HG03135 (cell line): ENCODE measurements at regions not wholly inside any gene's neighbourhood (a gene's known extent, or its start where the extent isn't known, plus 50 kb on each side); places are given as distances from the start of the nearest gene placed in this dataset.

Experiments
- ATAC-seq: cut with Tn5 transposase; IDR thresholded peaks from one replicate; pipeline ENCODE4 v1.9.1; 2021; ENCODE audit warnings: mild to moderate bottlenecking, moderate library complexity; ENCODE audit not compliant: unreplicated experiment

DNA sequence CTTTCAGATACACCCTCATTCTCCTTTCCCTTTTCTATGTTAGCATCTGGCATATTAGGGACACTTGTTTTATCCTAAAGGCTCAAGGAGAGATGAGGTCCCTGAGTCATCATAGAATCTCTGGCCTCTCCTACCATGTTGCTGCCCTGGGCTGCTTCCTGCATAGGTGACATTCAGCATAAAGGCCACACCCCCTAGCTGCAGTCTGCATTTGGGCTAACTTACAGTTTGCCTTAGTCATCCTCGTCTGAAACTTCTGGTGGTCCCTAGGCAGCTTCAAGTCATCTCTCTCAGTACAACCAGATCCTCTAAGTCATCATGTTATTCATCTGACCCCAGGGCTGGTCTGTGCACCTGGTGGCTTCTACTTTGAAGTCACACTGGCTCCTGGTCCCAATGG, 982.7 kb upstream of the NR2F2 start:
- ATAC-seq: no peak

DNA sequence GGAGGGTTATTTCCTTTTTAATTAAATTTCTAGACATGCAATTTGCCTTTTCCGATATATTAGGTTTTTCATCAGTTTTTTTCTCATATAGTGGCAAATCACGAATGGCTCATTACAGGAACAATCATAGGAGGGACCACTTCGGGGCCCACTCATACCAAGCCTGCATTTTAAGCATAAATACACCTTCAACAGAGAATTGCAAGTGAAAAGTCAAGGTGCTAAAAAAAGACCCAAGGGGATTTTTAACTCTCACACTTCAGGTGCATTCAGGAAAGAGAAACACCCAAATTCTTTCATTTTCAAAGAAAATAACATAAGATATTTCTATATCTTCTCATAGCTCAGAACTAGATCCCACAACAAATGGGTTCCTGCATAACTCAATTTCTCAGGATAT, 979.6 kb upstream of the NR2F2 start:
- no peak for ATAC-seq

DNA sequence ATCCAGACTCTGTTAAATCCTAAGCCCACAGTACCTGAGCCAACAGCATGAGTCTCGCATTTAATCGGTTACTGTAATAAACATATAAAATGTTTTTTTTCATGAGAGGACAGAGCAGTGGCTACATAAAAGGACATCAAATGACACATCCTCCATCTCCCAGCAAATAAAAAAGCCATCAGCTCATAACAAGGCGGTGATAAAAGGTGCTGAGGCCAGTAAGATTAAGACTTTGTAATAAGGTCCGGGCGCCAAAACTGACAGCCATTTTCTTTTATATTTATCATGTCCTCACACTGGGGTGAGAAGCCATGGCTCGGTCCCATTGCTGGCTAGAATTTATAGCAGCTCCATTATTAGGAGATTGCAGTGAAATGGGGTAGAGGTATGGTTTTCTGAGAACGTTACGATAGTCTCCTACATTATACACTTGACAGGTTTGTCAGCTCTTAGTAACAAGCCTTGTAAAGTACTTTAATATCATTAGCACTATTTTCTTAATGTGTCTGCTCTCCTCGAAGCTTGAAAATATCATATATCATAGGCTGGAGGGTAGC, 977.8 kb upstream of the NR2F2 start:
- ATAC-seq: no peak

DNA sequence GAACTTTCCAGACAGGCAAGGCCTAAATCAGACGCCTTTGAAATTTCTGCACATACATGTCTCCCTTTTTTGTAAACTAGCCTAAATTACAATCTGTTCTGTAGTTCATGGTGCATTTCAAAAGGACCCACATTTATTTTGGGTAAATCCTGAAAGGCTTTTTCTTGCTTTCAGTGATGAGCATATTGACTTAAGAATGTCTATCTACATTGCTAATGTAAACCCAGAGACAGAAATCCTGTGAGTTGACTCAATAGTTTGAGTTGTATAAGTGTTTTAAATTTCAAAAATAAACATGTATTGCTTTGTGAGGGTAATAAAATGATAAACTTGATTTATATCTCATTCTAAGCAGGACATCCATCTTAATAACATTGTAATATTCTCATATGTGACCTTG, 977.0 kb upstream of the NR2F2 start:
- ATAC-seq: no peak

DNA sequence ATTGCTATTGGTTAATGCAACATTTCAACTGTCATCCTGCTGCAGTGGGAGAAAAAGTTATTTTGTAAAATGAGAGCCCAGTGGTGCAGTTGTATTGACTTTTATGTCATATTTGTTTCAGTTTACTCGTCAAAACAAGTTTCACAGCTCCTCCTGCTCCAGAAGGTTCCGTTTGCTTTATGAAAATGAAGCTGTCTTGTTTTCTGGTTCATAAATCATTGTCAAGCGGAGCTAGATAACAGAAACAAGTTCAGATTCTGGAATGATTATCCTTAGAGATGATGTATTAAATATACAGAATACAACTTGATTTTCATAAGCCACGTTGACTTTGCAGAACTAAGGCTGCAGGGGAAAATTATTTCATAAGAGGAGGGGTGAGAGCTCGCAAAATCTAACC, 970.5 kb upstream of the NR2F2 start:
- no peak for ATAC-seq

DNA sequence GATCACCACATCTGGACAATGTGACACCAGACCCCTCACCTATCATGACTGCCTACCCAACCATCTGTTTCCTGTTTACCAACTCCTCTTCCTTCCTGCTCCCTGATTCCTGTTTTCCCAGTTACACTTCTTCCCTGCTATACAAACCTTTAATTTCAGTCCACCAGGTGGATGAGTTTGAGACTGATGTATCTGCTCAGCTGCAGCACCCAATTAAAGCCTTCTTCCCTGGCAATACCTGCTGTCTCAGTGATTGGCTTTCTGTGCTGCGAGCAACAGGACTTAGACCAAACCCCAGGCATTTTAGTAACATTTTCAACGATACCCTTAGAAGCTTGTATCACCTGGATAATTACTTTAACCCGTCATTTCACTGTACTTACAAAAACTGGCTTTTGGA, 968.2 kb upstream of the NR2F2 start:
- ATAC-seq: no peak

DNA sequence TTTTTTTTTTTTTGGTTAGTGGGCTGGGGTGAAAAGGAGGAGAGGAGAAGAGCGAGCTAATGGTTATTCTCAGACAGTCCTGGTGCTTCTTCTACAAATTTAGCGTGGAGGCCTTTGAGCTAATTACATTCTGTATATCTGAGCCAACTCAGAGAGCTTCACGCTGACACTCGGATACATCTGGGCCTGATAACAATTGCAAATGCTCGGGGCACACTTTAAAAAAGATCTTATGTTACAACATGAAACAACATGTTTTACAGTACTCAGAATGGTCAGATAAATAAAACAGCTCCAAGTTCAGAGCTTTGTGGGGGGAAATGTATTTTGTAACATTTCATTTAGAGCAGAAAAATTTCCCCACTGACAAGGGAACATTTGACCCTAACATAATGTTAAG, 966.9 kb upstream of the NR2F2 start:
- ATAC-seq: no peak

DNA sequence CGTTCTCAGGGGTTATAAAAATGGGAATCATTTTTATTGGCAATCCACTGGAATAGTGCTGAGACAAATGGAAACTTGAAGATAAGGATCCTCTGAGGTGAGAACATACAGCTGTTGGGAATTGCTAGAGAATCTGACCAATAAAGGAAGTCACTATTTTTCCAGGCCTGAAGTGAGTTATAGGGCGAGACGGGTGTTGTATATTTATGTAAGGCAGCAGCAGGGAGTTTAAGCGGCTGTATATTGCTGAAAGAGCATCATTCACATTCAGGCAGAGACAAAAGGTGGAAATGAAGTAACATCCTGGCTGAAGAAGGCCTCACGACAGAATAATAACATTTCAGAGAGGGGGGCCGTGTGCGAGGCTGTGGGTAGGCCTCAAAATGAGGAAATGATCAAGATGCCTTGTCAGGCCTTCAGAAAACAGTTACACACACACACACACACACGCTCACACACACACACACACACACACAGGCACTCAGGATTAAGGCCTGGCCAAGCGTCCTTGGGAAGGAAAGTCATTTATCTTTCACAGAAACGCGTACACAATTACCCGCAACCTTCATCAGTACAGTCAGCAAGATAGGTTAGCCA, 964.9 kb upstream of the NR2F2 start:
- no peak for ATAC-seq

DNA sequence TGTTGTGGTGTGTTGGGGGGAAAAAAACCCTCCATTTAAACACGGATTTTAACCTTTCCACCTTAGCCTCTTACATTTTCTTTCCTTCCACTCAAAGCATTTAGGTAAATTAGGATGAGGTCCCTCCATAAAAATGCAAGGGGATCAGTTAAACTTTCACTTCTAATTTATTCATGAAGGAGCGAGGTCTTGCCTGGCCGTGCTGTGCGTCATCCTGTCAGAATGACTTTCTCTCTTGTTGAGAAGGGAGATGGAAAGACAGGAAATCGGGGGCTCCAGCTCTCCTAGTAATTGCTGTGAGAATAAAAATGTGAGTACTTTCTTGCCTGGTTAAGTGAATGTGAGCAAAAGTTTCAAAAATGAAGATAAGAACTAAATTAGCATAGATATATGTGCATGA, 962.3 kb upstream of the NR2F2 start:
- no peak for ATAC-seq

DNA sequence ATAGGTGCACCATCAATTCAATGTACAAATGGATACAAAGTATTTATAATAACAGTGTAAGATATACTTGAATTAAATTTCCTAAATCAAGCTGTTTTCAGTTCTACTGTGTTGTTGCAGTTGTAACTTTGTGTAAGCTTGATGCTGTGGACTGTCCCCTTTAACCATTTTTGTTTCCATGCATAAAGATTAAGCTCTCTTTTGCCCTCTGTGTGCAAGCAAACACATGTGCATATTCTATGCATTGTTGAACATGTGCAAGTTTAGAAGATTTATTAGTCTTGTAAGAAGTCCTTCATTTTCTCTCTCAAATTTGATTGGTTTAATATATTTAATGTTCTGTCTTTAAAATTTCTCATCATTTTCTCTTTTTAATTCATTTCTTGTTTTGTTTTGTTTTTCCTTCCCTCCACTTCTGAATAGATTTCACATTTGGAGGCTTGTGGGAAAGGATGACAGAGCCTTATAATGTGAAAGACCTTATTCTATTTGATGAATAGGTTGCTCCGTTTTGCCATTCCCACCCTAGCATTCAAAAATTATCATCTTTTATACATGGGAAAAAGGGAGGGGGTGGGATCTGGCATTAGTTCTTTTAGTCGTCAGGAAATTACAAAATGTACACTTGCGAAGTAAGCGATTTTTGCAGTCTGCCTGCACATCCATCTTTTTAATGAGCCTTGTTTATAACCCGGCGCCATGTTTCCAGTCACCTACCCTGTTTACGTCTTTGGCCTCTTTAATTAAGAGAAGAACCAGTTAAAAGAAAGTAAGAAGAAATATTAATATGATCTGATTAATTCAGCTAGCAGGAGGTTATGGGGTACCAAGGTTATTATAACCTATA, 961.5 kb upstream of the NR2F2 start:
- no peak for ATAC-seq

DNA sequence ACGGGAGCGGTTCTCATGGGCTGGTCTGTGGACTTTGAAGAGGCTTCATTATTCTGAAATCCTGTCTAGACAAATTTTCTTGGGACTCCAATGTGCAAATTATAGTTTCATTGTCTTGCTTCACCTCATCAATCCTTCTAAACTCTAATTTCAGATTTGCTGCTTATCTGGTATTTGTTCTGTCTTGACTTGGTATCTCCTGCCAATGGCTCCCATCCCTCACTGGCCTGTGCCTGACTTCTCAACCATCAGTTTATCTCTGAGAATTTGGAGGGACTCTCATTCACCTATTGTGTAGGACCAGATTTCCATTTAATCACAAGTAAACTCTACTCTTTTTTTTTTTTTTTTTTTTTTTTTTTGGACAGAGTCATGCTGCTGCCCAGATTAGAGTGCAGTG, 960.2 kb upstream of the NR2F2 start:
- no peak for ATAC-seq

DNA sequence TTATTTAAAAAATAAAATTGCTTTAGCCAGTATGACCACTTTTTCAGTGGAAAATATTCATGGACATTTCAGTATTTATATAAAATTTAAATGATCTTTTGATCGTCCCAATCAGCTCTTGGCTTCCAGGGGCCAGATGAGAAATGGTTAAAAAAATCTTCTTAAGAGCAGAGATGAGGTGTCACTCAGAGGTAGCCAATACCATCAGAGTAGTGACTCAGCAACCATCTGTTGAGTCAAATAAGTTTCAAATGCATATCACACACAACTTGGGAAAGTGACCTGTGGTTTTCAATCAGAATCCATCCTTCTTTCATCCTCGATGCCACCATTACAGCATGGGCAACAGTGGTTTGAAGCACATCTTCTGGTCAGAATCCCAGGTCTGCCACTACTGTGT, 958.8 kb upstream of the NR2F2 start:
- no peak for ATAC-seq

DNA sequence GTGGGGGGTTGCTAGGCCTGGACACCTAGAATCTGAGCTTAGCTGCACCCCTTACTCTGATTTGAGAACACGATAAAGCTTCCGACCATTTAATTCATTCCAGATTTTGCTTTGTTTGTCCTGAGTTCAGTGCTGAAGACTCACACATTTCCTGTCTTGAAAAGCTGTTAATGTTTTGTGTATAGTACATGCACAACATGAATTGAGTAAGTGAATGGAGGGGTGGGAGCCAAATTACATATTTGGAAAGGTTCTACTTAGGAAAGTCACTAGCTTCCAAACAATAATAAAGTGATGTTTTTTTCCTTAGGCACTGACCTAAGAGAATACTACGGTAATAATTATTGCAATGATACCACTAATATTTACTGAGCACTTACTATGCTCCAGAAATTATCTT, 955.2 kb upstream of the NR2F2 start:
- no peak for ATAC-seq

DNA sequence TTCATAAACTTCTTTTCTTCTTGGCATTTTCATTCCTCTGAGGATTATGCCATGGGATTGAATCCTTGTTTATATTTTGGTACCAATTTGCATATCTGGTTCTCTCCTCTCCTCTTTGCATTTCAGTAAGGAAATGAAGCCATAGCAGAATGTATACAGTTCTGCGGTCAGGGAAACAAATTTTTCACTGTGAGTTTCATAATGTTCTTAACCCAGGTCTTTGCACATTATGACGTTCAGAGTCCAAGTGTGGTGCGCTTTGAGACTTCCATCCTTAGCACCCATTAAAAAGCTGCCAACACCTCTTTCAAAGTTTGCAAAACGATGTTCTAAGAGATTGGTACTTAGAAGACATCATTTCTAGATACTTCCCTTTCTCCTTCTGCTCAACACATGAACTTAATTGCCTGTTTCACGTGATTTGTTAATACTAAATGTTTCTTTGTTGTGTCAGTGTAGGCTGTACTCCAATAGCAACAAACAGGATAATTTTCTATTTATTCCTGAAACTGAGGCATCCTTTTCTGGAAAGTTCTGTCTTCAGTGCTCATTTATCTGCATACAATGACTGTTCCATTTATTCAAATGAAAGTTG, 953.1 kb upstream of the NR2F2 start:
- ATAC-seq: no peak

DNA sequence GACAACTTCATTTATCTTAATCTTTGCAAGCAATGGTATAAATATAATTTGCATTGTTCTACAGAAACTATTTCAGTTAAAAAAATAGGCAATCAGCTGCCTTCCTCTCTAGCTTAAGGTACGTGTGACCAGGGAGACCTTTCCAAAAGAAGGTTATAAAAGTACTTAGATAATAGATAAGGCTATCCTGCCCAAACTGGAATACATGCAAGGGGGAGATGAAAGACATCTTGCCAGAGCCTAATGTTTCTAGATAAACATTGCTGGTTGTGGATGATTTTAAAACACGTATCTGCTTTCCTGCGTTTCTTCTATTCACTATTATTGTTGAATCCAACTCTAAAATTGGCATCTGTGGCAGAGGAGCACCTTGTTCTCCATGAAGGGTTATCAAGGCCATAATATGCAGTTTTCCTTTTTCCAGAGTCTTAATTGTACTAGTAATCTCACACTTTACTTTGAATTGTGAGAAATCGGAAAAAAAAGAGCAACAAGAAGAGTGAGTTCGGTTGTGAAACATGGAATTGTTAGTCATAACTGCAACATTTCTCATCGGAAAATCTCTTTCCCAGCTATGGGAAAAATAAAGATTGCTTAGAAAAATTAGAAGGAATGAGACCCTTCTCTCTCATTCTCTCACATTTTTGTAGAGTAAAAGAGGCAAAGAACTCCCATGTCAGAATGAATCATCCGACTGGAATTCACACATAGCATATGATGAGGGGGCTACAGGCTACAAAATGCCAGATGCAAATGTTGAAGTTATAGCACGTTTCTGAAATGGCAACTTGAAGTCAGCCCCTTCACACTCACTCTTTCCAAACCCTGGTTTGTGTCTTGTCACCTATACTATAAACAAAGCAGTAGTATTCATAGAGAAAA, 936.1 kb upstream of the NR2F2 start:
- no peak for ATAC-seq

DNA sequence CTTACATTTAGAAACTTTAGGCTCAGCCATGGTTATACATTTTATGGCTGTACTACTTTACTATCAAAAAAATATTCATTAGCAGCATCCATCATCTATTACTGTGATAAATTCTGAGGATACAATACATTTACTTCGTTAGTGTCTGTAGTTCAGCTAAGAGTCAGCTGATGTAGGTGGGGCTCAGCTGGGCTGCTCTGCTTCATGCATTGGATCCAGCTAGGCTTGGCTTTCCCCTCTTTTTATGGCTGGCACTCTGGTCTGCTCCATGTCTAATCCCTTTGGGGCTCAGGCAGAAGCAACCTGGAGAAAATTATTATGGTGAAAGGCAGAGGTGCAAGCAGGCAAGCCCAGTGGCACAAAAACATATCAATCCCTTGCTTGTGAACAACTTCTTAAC, 930.1 kb upstream of the NR2F2 start:
- no peak for ATAC-seq

DNA sequence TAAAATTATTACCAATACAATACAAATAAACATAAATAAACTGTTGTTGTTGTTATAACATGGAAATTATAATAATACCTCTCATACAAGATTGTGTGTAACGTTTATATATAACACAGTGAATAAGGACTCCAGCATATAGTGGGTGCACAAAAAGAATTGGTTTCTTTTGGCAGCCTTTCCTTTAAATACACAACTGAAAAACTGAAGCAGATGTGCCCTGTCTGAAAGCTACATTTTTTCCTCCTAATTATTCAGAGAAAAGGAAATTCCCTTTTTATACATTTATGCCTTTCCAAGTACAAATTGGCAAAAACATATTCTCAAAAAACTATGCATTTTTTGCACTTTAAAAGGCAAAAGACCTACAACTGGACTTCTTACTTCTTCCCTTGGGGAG, 928.9 kb upstream of the NR2F2 start:
- no peak for ATAC-seq

DNA sequence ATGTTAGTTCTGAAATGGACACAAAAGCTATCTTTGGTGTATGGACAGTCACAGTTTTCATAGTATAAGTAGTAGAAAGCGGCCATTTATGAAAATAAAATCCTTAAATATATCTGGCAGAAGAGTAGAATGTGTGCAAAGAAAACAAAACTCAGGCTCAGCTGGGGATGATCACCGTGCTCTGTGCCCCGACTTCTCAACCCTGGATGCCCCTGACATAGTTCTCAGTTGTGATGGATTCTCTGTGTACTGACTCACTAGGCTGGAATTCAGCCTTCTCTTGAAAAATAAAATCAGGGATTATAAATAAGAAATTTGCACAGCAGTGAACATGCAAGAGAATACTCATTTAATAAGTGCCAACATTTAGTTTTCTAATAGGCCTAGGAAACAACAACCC, 925.1 kb upstream of the NR2F2 start:
- no peak for ATAC-seq

DNA sequence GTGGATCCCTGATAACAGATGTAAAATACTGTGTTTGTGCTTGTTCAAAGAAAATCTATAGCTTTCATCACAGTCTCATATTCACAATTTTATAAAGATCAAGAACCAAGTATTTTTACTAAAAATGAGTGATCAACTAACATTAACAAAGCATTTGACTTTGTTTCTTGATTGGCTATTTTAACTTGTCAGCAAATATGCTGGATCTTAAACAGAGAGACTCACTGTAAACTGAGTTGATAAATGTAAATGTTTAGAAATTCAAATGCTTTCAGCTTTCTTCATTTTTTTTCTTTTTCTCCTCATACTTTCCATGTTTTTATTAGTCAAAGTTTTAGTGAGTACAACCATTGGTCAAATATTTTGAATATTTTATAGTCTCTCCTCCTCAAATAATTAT, 923.0 kb upstream of the NR2F2 start:
- ATAC-seq: no peak

DNA sequence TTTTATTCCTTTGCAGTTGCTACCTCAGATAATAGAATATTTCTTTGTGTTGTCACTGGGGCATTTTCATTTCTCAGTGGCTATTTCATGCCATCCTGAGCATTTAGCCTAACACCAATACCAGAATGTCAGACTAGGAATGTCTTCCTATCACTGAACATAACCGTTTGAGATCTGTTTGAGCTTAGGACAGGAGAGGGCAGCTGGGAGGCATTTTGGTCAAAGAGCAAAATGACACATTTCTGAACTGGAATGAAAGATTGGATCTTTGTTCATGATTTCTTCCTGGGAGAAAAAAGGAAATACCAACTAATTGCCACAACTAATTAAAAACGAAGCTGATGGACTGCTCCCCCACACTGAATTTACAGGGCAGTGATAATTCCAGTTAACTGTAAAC, 921.3 kb upstream of the NR2F2 start:
- ATAC-seq: no peak

DNA sequence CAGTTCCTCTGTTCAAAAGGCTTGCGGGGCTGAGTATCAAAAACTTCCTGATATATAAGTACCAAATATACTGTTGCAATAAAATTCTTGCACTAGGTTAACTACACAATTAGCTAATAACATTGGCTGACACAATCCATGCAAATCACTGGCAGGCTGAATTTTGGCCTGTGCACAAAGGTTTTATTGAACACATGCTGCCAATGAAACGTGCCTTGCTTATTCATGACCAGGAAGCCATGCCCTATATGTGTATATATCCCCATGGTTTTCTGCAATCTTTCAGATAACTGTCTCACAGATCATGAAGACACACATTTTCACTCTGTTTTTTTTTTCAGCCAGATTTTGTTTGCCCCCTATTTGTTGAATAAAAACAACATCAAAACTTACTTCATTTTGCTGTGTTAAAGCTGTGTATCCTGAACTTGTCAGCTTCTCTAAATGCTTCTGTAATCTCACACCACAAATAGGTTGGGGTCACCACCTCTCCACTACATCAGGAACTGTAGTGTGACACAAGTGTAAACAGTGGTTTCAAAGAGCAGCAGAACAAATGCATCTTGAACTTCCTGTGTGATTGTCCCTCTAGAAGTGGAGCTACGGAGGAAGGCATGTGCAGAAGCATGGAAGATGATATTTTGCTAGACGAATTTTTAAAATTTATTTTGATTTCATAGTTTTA, 920.7 kb upstream of the NR2F2 start:
- ATAC-seq: no peak
